ENCODE measurements at regions not wholly inside any gene's neighbourhood (a gene's known extent, or its start where the extent isn't known, plus 50 kb on each side); places are given as distances from the start of the nearest gene placed in this dataset.

GRCh38 chr5:174623433-174624019, 100.9 kb upstream of the MSX2 start:
- H3K36me3 Mint-ChIP-seq (ENCODE audit: insufficient read depth, unreplicated experiment) = no peaks in the 10 kb centered on the region
- intact Hi-C loops (cut with micrococcal nuclease; ENCODE audit: unreplicated experiment) = no loop called here
- no TSS peak for BruUV-seq (replicated peaks)
- no peaks in the 10 kb centered on the region for H3K27me3 Mint-ChIP-seq (ENCODE audit: unreplicated experiment)
- TF ChIP-seq, protein P1, sequence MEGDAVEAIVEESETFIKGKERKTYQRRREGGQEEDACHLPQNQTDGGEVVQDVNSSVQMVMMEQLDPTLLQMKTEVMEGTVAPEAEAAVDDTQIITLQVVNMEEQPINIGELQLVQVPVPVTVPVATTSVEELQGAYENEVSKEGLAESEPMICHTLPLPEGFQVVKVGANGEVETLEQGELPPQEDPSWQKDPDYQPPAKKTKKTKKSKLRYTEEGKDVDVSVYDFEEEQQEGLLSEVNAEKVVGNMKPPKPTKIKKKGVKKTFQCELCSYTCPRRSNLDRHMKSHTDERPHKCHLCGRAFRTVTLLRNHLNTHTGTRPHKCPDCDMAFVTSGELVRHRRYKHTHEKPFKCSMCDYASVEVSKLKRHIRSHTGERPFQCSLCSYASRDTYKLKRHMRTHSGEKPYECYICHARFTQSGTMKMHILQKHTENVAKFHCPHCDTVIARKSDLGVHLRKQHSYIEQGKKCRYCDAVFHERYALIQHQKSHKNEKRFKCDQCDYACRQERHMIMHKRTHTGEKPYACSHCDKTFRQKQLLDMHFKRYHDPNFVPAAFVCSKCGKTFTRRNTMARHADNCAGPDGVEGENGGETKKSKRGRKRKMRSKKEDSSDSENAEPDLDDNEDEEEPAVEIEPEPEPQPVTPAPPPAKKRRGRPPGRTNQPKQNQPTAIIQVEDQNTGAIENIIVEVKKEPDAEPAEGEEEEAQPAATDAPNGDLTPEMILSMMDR (IDR thresholded peaks at IDR 0.05; ENCODE audit: unreplicated experiment) = no peak
- CTCF ChIA-PET = no interaction called here
- H3K4me1 Mint-ChIP-seq (ENCODE audit: low read depth, unreplicated experiment) = peaks cover 7% of the 10 kb centered on the region
- no peaks in the 10 kb centered on the region for H3K9me3 Mint-ChIP-seq (ENCODE audit: low read depth, unreplicated experiment)
- no peak for DNase-seq
- H3K4me3 Mint-ChIP-seq (ENCODE audit: low read depth, unreplicated experiment) = no peak overlapping the region
- no peak overlapping the region for H3K27ac Mint-ChIP-seq (ENCODE audit: unreplicated experiment)

DNA sequence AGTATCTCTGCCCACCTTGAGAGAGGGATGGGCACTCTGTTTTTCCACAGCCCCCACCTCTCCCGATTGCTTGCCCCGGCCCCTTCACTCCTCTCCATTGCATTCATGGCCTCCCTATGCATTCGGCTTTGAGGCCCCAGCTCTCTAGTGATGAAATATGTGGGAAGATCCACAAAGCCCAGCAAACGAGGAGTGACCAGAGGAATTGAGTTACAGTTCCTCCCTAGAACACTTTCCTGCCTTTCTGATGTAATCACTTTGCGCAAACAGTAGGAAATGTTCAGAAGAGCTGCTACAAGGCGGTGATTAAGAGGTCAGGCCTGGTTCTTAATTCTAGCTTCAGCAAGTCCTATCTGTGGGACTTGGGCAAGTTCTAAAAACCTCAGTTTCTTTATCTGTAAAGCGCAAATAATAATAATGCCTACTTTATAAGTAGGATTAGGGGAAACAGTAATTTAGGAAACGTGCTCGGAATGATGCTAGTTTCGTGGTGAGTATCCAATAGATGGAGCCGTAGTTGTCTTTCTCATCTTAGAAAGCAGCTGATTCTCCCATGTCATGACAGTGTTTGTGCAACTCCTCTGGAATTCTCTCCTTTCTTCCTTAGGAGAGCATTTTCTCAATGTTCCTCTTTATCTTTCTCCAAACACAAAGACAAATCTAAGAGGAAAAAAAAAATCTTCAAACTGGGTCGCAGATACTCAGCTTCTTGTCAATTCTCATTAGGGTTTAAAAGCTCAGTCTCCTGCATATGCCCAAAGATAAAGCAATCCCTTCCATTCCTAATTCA, 99.5 kb upstream of the MSX2 start:
- intact Hi-C loops (cut with micrococcal nuclease; ENCODE audit: unreplicated experiment) = no loop called here
- no TSS peak for BruUV-seq (replicated peaks)
- DNase-seq = no peak
- H3K9me3 Mint-ChIP-seq (ENCODE audit: low read depth, unreplicated experiment) = no peaks in the 10 kb centered on the region
- H3K4me3 Mint-ChIP-seq (ENCODE audit: low read depth, unreplicated experiment) = no peak overlapping the region
- H3K4me1 Mint-ChIP-seq (ENCODE audit: low read depth, unreplicated experiment) = peaks cover 7% of the 10 kb centered on the region
- no peaks in the 10 kb centered on the region for H3K36me3 Mint-ChIP-seq (ENCODE audit: insufficient read depth, unreplicated experiment)
- TF ChIP-seq, protein P1 (IDR thresholded peaks at IDR 0.05; ENCODE audit: unreplicated experiment) = no peak
- CTCF ChIA-PET = interaction anchor here (0.7 kb wide), 1 partner anchor 532 kb away, joined by 3 read pairs; no protein-coding TSS in a partner anchor
- H3K27me3 Mint-ChIP-seq (ENCODE audit: unreplicated experiment) = no peaks in the 10 kb centered on the region
- no peak overlapping the region for H3K27ac Mint-ChIP-seq (ENCODE audit: unreplicated experiment)

DNA sequence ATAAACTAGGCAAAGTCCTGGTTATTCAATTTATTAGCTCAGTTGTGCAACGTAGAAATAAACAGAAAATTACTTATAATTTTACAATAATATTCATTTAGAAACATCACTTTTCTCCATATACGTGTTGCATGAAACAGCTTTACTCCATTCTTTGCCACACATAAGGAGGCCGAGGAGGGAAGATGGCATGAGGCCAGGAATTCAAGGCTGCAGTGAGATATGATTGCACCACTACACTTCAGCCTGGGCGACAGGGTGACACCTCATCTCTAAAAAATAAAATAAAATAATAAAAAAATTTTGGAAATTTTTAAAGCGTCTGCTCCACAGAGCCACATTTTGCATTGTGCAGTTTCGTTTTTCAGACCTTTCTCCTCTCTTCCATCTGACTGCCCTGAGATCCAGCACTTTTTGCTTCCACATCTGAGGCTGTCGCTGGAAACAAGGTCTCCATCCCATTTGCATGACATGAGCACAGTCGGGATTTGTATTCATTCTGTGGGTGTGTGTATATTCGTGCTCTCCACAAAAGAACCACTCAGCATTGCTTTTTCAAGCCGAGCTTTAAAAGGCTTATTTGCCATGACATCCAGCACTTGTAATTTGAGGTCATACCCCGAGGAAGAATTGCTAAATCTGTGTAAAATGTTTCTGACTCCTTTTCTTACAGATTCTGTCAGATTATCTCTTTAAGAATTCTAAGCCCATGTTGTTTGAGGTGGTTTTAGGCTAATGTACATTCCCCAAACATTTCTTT, 98.6 kb upstream of the MSX2 start:
- peaks cover 7% of the 10 kb centered on the region for H3K4me1 Mint-ChIP-seq (ENCODE audit: low read depth, unreplicated experiment)
- H3K4me3 Mint-ChIP-seq (ENCODE audit: low read depth, unreplicated experiment) = no peak overlapping the region
- intact Hi-C loops (cut with micrococcal nuclease; ENCODE audit: unreplicated experiment) = no loop called here
- H3K27me3 Mint-ChIP-seq (ENCODE audit: unreplicated experiment) = no peaks in the 10 kb centered on the region
- H3K9me3 Mint-ChIP-seq (ENCODE audit: low read depth, unreplicated experiment) = no peaks in the 10 kb centered on the region
- H3K27ac Mint-ChIP-seq (ENCODE audit: unreplicated experiment) = no peak overlapping the region
- DNase-seq = no peak
- no peaks in the 10 kb centered on the region for H3K36me3 Mint-ChIP-seq (ENCODE audit: insufficient read depth, unreplicated experiment)
- CTCF ChIA-PET = interaction anchor here (0.7 kb wide), 1 partner anchor 533 kb away, joined by 3 read pairs; no protein-coding TSS in a partner anchor
- TF ChIP-seq, protein P1 (IDR thresholded peaks at IDR 0.05; ENCODE audit: unreplicated experiment) = no peak
- BruUV-seq (replicated peaks) = no TSS peak

DNA sequence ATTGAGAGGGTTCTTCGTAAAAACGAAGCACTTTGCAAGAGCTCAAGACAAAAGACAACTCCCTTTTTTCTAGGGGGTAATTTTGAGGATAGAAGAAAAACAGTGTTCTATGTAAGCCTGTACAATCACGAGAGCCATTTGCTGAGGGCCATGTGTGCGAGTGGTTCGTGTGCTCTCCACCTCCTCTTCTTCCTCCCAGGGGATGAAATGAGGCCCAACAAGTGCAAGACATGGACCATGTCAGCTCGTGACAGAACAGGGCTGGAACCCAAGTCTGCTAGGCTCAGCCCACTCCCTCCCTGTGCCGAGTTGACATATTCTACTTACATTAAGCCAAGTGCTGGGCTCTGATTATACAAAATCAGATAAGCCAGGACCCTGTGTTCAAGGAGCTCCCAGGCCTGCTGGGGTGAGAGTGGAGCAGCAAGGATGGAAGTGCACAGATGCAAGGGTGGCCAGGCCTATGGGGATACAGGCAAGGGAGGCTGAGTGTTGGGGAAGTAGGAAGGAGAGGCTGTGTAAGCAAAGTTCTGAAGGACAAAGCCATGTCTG, 97.9 kb upstream of the MSX2 start:
- Mint-ChIP-seq H3K27ac (ENCODE audit: unreplicated experiment) (no peak overlapping the region), H3K27me3 (ENCODE audit: unreplicated experiment) (no peaks in the 10 kb centered on the region), H3K4me3 (ENCODE audit: low read depth, unreplicated experiment) (no peak overlapping the region), H3K9me3 (ENCODE audit: low read depth, unreplicated experiment) (no peaks in the 10 kb centered on the region), H3K4me1 (ENCODE audit: low read depth, unreplicated experiment) (peaks cover 7% of the 10 kb centered on the region), H3K36me3 (ENCODE audit: insufficient read depth, unreplicated experiment) (no peaks in the 10 kb centered on the region)
- BruUV-seq (replicated peaks) = no TSS peak
- intact Hi-C loops (cut with micrococcal nuclease; ENCODE audit: unreplicated experiment) = no loop called here
- DNase-seq = no peak
- CTCF ChIA-PET = interaction anchor here (0.6 kb wide), 1 partner anchor 10 kb away, joined by 3 read pairs; no protein-coding TSS in a partner anchor
- TF ChIP-seq, protein P1 (IDR thresholded peaks at IDR 0.05; ENCODE audit: unreplicated experiment) = no peak

Data from Calu3 (cell line).